CD4-positive, alpha-beta T cell (primary cell): ENCODE measurements at regions not wholly inside any gene's neighbourhood (a gene's known extent, or its start where the extent isn't known, plus 50 kb on each side); places are given as distances from the start of the nearest gene placed in this dataset.

ENCODE experiments used
- ATAC-seq: fragments of 200-7000 bp; cut with Tn5 transposase; one replicate; pipeline ENCODE4 v1.10.0; 2022; ENCODE audit warnings: mild to moderate bottlenecking; ENCODE audit not compliant: poor library complexity
- CTCF ChIA-PET: fragments of 350-600 bp; sonication (Branson Sonifier 250); formaldehyde crosslinking; loops from one replicate; lab custom pipeline; 2021; ENCODE audit warnings: antibody characterized with exemption, inconsistent platforms; lab: Charles Lee
- POLR2A ChIA-PET: fragments of 350-600 bp; sonication (Branson Sonifier 250); formaldehyde crosslinking; loops from one replicate; lab custom pipeline; 2021; ENCODE audit warnings: antibody characterized with exemption, inconsistent platforms; lab: Charles Lee
- DNase-seq, 14 experiments: peaks; one replicate each; pipeline ENCODE4 v3.0.0-alpha.2; 2013 to 2020; ENCODE audit warnings: mixed read lengths in 2 of 14
- H3K27ac ChIP-seq, 2 donors: one replicate each; pipeline versions ENCODE4 v1.5.1 to v1.7.0; 2013; ENCODE audit warnings: low read length in 2 of 2, low read depth in 1 of 2, mild to moderate bottlenecking in 1 of 2
- H3K27me3 ChIP-seq, 2 experiments: 1 replicate in 1 of 2; 2 replicates in 1 of 2; pipeline versions ENCODE4 v1.6.1 to v1.7.0; 2013; ENCODE audit warnings: low read length in 2 of 2, control low read depth in 1 of 2, mild to moderate bottlenecking in 1 of 2, moderate library complexity in 1 of 2; ENCODE audit not compliant: insufficient read depth in 2 of 2, control insufficient read depth in 1 of 2
- H3K36me3 ChIP-seq: one replicate; pipeline ENCODE4 v1.6.1; 2013; ENCODE audit warnings: low read length, control low read depth; ENCODE audit not compliant: insufficient read depth
- H3K4me1 ChIP-seq: one replicate; pipeline ENCODE4 v1.6.1; 2013; ENCODE audit warnings: low read length, control low read depth; ENCODE audit not compliant: insufficient read depth
- H3K4me3 ChIP-seq: one replicate; pipeline ENCODE4 v1.5.1; 2013; ENCODE audit warnings: mild to moderate bottlenecking, low read length, moderate library complexity
- H3K9me3 ChIP-seq, 2 experiments: 1 replicate in 1 of 2; 2 replicates in 1 of 2; pipeline versions ENCODE4 v1.6.1 to v1.7.0; 2013; ENCODE audit warnings: low read length in 2 of 2, mild to moderate bottlenecking in 2 of 2, control low read depth in 1 of 2, moderate library complexity in 1 of 2; ENCODE audit not compliant: control insufficient read depth in 1 of 2, insufficient read depth in 1 of 2
- H3K27ac Mint-ChIP-seq: one replicate; pipeline ENCODE4 v1.8.0; 2020; ENCODE audit warnings: mixed read lengths
- H3K27me3 Mint-ChIP-seq: one replicate; pipeline ENCODE4 v1.8.0; 2021; ENCODE audit warnings: mixed read lengths
- H3K36me3 Mint-ChIP-seq: one replicate; pipeline ENCODE4 v1.8.0; 2021; ENCODE audit warnings: low read depth, mixed read lengths
- H3K4me1 Mint-ChIP-seq: one replicate; pipeline ENCODE4 v1.8.0; 2021; ENCODE audit warnings: low read depth, mixed read lengths
- H3K4me3 Mint-ChIP-seq: one replicate; pipeline ENCODE4 v1.8.0; 2020; ENCODE audit warnings: mild to moderate bottlenecking, mixed read lengths
- H3K9me3 Mint-ChIP-seq: one replicate; pipeline ENCODE4 v1.8.0; 2020; ENCODE audit warnings: mixed read lengths
- intact Hi-C, 2 experiments: fragments of 100-400 bp; cut with DNase I in 1 of 2; cut with micrococcal nuclease in 1 of 2; formaldehyde crosslinking; loops; one replicate each; pipeline versions ENCODE4 v1.15.1 to v1.9.0; 2023 to 2025; cut with DNase I, micrococcal nuclease
- TF ChIP-seq, protein P1 (sequence below): fragments of 200-600 bp; IDR thresholded peaks from one replicate; pipeline ENCODE4 v1.8.0; 2022; ENCODE audit warnings: antibody characterized with exemption, mild to moderate bottlenecking

DNA sequence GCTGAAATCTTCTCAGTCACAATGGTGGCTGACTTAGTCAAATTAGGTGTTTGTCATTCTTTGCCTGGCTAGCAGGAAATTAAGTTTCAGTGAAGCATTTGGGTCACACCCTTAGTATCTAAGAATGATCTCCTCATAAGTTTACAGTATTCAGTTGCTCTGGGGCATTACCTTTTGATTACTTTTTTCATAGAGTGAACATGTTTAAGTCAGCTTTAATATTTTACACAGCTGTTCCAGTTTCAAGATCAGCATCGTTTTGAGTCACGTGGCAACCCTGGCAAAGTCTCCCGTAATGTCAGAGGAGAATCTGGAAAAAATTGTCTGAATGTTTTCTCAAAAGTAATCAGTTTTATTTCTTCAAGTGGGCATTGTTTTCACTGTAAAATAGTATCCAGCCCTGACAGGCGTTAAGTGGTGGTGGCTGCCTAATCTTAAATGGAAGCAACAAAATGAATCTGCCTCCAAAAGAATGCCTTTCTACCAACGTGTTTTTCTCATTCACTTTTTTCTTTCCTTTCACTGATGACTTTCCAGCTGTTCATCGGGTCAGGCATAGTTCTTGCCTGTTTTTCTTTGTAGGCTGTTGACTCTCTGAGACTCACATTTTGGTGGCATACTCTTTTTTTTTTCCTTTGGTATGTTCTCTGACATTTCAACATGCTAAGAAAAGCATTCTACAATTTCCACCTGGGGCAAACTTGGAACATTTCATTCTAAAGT, 319.6 kb upstream of the TCF4 start:
- ATAC-seq = no peak
- no peak for DNase-seq
- CTCF ChIA-PET = no interaction called here
- Mint-ChIP-seq H3K27ac (no peak overlapping the region), H3K4me1 (no peaks in the 10 kb centered on the region), H3K36me3 (no peaks in the 10 kb centered on the region), H3K9me3 (no peaks in the 10 kb centered on the region), H3K27me3 (no peaks in the 10 kb centered on the region), H3K4me3 (no peak overlapping the region)
- POLR2A ChIA-PET = no interaction called here
- TF ChIP-seq, protein P1, sequence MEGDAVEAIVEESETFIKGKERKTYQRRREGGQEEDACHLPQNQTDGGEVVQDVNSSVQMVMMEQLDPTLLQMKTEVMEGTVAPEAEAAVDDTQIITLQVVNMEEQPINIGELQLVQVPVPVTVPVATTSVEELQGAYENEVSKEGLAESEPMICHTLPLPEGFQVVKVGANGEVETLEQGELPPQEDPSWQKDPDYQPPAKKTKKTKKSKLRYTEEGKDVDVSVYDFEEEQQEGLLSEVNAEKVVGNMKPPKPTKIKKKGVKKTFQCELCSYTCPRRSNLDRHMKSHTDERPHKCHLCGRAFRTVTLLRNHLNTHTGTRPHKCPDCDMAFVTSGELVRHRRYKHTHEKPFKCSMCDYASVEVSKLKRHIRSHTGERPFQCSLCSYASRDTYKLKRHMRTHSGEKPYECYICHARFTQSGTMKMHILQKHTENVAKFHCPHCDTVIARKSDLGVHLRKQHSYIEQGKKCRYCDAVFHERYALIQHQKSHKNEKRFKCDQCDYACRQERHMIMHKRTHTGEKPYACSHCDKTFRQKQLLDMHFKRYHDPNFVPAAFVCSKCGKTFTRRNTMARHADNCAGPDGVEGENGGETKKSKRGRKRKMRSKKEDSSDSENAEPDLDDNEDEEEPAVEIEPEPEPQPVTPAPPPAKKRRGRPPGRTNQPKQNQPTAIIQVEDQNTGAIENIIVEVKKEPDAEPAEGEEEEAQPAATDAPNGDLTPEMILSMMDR = no peak
- intact Hi-C loops = no loop called here
- Histone ChIP-seq H3K4me1 (no peaks in the 10 kb centered on the region), H3K27me3 (no peaks in the 10 kb centered on the region), H3K4me3 (no peak overlapping the region), H3K36me3 (no peaks in the 10 kb centered on the region), H3K27ac (no peak overlapping the region), H3K9me3 (no peaks in the 10 kb centered on the region)

DNA sequence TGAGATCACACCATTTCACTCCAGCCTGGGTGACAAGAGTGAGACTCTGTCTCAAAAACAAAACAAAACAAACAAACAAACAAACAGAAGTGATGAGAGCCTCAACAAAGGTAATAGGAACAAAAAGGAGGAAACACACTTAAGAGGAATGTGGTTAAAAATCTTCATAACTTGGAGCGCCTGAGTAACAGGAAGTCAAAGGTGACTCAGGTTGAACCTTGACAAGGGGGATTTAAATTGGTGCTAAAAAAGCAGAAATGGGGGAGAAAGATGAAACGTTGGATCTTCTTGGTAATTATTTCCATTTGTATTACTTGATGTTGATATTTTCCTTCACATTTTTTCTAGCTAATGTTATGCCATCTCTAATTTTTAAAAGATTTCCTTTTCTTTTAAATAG, 318.5 kb upstream of the TCF4 start:
- no peak overlapping the region for H3K27ac ChIP-seq
- CTCF ChIA-PET = no interaction called here
- Mint-ChIP-seq H3K27ac (no peak overlapping the region), H3K9me3 (no peaks in the 10 kb centered on the region), H3K27me3 (no peaks in the 10 kb centered on the region), H3K36me3 (no peaks in the 10 kb centered on the region), H3K4me3 (no peak overlapping the region), H3K4me1 (no peaks in the 10 kb centered on the region)
- no peaks in the 10 kb centered on the region for H3K27me3 ChIP-seq
- no peaks in the 10 kb centered on the region for H3K36me3 ChIP-seq
- no peak for ATAC-seq
- H3K4me3 ChIP-seq = no peak overlapping the region
- intact Hi-C loops = no loop called here
- H3K9me3 ChIP-seq = no peaks in the 10 kb centered on the region
- TF ChIP-seq, protein P1 = no peak
- DNase-seq = no peak
- POLR2A ChIA-PET = no interaction called here
- H3K4me1 ChIP-seq = no peaks in the 10 kb centered on the region

DNA sequence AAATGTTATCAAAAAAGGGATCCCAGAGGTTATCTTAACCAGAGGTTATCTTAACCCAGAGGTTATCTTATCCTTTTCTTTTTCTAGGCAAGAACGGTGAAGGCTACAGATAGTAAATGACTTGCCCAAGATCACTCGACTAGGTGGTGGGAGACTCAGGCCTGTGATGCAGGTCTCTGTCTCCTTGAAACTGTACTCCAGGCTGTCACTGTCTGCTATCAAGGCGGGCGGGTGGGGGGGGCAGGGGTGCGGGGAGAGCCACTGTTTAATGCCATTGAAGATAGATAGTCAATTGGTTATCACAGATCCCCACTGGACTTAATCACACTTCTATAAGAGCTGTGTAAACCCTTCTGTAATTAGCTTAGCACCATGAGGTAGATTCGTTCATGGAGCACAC, 315.9 kb upstream of the TCF4 start:
- H3K4me3 Mint-ChIP-seq = no peak overlapping the region
- ATAC-seq = no peak
- no peak for DNase-seq
- Histone ChIP-seq H3K4me1 (no peaks in the 10 kb centered on the region), H3K9me3 (no peaks in the 10 kb centered on the region), H3K4me3 (no peak overlapping the region), H3K36me3 (no peaks in the 10 kb centered on the region), H3K27ac (no peak overlapping the region), H3K27me3 (no peaks in the 10 kb centered on the region)
- no peak overlapping the region for H3K27ac Mint-ChIP-seq
- ChIA-PET CTCF (no interaction called here), POLR2A (no interaction called here)
- TF ChIP-seq, protein P1 = no peak
- H3K36me3 Mint-ChIP-seq = no peaks in the 10 kb centered on the region
- intact Hi-C loops = no loop called here
- no peaks in the 10 kb centered on the region for H3K27me3 Mint-ChIP-seq
- H3K9me3 Mint-ChIP-seq = no peaks in the 10 kb centered on the region
- no peaks in the 10 kb centered on the region for H3K4me1 Mint-ChIP-seq
